NT2/D1 (cell line): ENCODE measurements at regions not wholly inside any gene's neighbourhood (a gene's known extent, or its start where the extent isn't known, plus 50 kb on each side); places are given as distances from the start of the nearest gene placed in this dataset.

Experiments used
- SUZ12 ChIP-seq: IDR thresholded peaks from 2 replicates; pipeline ENCODE4 v1.6.1; 2011; ENCODE audit not compliant: insufficient read length, insufficient read depth; ENCODE audit errors: extremely low read depth
- YY1 ChIP-seq: IDR thresholded peaks from 2 replicates; pipeline ENCODE4 v1.6.1; 2011; ENCODE audit not compliant: insufficient read length, insufficient read depth
- ZNF274 ChIP-seq: IDR thresholded peaks from 2 replicates; pipeline ENCODE4 v1.6.1; 2011; ENCODE audit warnings: mild to moderate bottlenecking, low read depth, low read length

GRCh38 chr14:89491711-89492381, 74.8 kb upstream of the FOXN3 start:
- TF ChIP-seq SUZ12 (no peak), YY1 (no peak), ZNF274 (no peak)
